RWPE2 (cell line): ENCODE measurements at regions not wholly inside any gene's neighbourhood (a gene's known extent, or its start where the extent isn't known, plus 50 kb on each side); places are given as distances from the start of the nearest gene placed in this dataset.
"Not testable (repeated sequence)": the region's sequence is repeated elsewhere in the genome, so short reads cannot be mapped to it uniquely, and the experiment has no call there.

Source experiments
- ATAC-seq: fragments of 200-7000 bp; cut with Tn5 transposase; 3 replicates; pipeline ENCODE4 v1.9.1; 2021; ENCODE audit warnings: low read depth
- DNase-seq: peaks from one replicate; pipeline ENCODE4 v3.0.0-alpha.2; 2020; ENCODE audit warnings: low spot score
- H3K27ac ChIP-seq: fragments of 450-650 bp; 2 replicates; pipeline ENCODE4 v1.5.1; 2017; ENCODE audit warnings: mild to moderate bottlenecking; ENCODE audit not compliant: poor library complexity, severe bottlenecking
- H3K27me3 ChIP-seq: fragments of 250-450 bp; sonication (Bioruptor Pico); 2 replicates; pipeline ENCODE4 v1.5.1; 2021; ENCODE audit warnings: mild to moderate bottlenecking, moderate library complexity; ENCODE audit not compliant: insufficient read depth, poor library complexity, severe bottlenecking
- H3K36me3 ChIP-seq: fragments of 250-450 bp; sonication (Bioruptor Pico); 2 replicates; pipeline ENCODE4 v1.5.1; 2020; ENCODE audit warnings: low read depth, mild to moderate bottlenecking, moderate library complexity
- H3K4me1 ChIP-seq: fragments of 250-450 bp; sonication (Bioruptor Pico); 2 replicates; pipeline ENCODE4 v1.5.1; 2021; ENCODE audit warnings: mild to moderate bottlenecking, moderate library complexity; ENCODE audit not compliant: insufficient read depth, poor library complexity, severe bottlenecking
- H3K4me3 ChIP-seq: fragments of 250-450 bp; sonication (Bioruptor Pico); 2 replicates; pipeline ENCODE4 v1.5.1; 2021; ENCODE audit warnings: mild to moderate bottlenecking, moderate library complexity; ENCODE audit not compliant: severe bottlenecking
- H3K9me3 ChIP-seq: fragments of 250-450 bp; sonication (Bioruptor Pico); 2 replicates; pipeline ENCODE4 v1.5.1; 2021; ENCODE audit warnings: mild to moderate bottlenecking, moderate library complexity; ENCODE audit not compliant: severe bottlenecking
- CTCF ChIP-seq: fragments of 450-650 bp; IDR thresholded peaks from one replicate; pipeline ENCODE4 v1.5.1; 2017; ENCODE audit warnings: mild to moderate bottlenecking, moderate library complexity; ENCODE audit not compliant: poor library complexity, severe bottlenecking

GRCh38 chr3:90182291-90182976 lies 1075.0 kb downstream of the EPHA3 start:
- peak; percentile 71 for ATAC-seq
- not testable (repeated sequence) for H3K9me3 ChIP-seq, H3K27me3 ChIP-seq, DNase-seq, H3K27ac ChIP-seq, H3K36me3 ChIP-seq, H3K4me1 ChIP-seq
- peak; percentile 57 for TF ChIP-seq CTCF
- peak overlapping the region; percentile 21 for H3K4me3 ChIP-seq

- Histone ChIP-seq H3K27ac (no peak overlapping the region), H3K4me3 (no peak overlapping the region), H3K4me1 (no peaks in the 10 kb centered on the region), H3K9me3 (no peaks in the 10 kb centered on the region), H3K36me3 (no peaks in the 10 kb centered on the region), H3K27me3 (no peaks in the 10 kb centered on the region)
- DNase-seq (no peak), ATAC-seq (peak; percentile 46; the same call in 2 of the 3 replicates)
- no peak for TF ChIP-seq CTCF
These were observed 1077.4 kb downstream of the EPHA3 start for GRCh38 chr3:90184861-90185260.

- DNase-seq, ATAC-seq, H3K27me3 ChIP-seq, H3K4me1 ChIP-seq, H3K36me3 ChIP-seq, H3K27ac ChIP-seq, H3K9me3 ChIP-seq, H3K4me3 ChIP-seq: not testable (repeated sequence)
These were observed 1090.0 kb downstream of the EPHA3 start for GRCh38 chr3:90197383-90197782.

- H3K27me3 ChIP-seq, H3K4me3 ChIP-seq, H3K27ac ChIP-seq, H3K9me3 ChIP-seq, H3K36me3 ChIP-seq, DNase-seq, ATAC-seq: not testable (repeated sequence)
- H3K4me1 ChIP-seq, result peaks cover 13% of the 10 kb centered on the region
These were observed 1095.5 kb downstream of the EPHA3 start for GRCh38 chr3:90202931-90203330.

GRCh38 chr3:90206482-90206881 lies 1099.1 kb downstream of the EPHA3 start:
- H3K27ac ChIP-seq, H3K36me3 ChIP-seq, H3K9me3 ChIP-seq, ATAC-seq, H3K27me3 ChIP-seq, DNase-seq, H3K4me3 ChIP-seq: not testable (repeated sequence)
- peaks cover 16% of the 10 kb centered on the region for H3K4me1 ChIP-seq

- not testable (repeated sequence) for H3K4me3 ChIP-seq, H3K36me3 ChIP-seq, H3K27me3 ChIP-seq, DNase-seq, H3K9me3 ChIP-seq
- peak overlapping the region; percentile 52 for H3K27ac ChIP-seq
- peak; percentile 97 for ATAC-seq
- peaks cover 16% of the 10 kb centered on the region for H3K4me1 ChIP-seq
These were observed 1100.1 kb downstream of the EPHA3 start for GRCh38 chr3:90207353-90208097.
